SIG-M5 (cell line): ENCODE measurements at regions not wholly inside any gene's neighbourhood (a gene's known extent, or its start where the extent isn't known, plus 50 kb on each side); places are given as distances from the start of the nearest gene placed in this dataset.
"Not testable (repeated sequence)": the region's sequence is repeated elsewhere in the genome, so short reads cannot be mapped to it uniquely, and the experiment has no call there.

Experiments
- DNase-seq: peaks from one replicate; lab custom pipeline; 2025; lab: John Stamatoyannopoulos, UW

DNA sequence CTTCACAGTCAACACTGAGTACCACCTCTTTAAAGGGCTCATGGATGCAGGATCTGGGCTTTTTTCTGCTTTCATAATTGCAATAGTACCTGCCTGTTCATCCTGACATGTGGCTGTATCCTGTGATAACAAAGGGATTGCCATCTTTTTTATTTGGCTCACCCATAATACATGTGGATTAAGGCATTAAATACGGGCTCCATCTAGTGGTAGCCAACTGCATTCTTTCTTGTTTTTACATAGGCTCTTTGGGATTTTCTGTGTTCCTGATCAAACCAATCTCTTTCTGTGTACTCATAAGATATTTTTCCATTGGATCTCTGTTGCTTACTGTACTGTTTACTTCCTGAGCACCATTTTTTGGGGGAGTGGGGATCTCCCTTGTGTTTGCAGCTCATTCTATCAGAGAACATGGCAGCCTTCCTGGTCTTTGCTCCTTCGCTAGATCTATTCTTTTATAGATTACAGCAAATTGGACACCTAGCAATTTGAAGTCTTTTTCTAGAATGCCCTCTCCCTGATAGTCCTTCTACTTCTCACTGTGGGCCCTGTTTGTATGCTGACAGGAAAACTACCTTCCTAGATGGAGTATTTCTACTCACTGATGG lies 723.4 kb upstream of the MDGA2 start:
- DNase-seq, result no peak

DNA sequence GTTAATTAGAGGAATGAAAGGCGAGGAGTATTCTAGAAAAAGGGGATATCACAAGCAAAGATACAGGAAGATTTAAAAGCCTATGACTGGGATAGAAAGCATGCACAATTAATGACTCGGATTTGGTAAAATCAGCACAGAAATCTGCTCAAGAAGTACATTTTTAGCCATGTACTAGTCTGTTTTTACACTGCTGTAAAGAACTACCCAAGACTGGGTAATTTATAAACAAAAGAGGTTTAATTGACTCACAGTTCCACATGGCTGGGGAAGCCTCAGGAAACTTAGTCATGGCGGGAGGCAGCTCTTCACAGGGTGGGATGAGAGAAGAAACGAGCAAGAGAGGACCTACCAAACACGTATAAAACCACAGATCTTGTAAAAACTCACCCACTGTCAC lies 716.3 kb upstream of the MDGA2 start:
- no peak for DNase-seq

DNA sequence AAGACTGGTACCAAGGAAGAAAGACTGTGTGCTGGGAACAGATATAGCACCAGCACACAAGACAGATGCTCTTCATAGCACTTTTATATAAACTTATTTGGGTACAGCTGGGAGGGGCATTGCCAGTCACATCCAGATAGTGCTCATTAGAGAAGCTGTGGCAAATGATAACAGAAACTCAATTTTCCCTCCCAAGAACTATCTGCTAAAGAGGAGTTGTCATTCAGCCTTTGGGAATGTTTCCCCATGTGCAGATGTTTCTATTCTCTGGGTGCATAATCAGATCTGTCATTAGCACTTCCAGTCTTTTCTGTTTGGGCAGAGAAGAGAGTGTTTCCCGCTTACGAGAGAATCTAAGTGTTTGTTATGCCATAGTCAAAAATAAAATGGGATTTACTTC lies 714.9 kb upstream of the MDGA2 start:
- no peak for DNase-seq

DNA sequence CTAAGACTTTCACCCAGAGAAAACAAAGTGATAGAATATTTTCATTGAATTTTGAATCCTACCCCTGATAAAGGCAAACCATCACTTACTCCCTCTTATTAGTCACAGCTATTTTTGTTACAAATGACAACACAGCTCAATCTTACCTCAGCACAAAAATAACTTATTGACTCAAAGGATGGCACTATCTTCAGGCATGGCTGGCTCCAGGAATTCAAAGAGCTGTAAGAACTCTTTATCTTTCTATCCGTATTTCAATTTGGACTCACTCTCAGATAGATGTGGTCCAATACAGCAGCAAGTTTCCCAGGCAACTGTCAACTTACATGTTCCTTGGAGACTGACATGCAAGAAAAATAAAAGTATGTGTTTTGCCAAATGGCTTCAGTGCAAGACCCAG lies 709.4 kb upstream of the MDGA2 start:
- no peak for DNase-seq

DNA sequence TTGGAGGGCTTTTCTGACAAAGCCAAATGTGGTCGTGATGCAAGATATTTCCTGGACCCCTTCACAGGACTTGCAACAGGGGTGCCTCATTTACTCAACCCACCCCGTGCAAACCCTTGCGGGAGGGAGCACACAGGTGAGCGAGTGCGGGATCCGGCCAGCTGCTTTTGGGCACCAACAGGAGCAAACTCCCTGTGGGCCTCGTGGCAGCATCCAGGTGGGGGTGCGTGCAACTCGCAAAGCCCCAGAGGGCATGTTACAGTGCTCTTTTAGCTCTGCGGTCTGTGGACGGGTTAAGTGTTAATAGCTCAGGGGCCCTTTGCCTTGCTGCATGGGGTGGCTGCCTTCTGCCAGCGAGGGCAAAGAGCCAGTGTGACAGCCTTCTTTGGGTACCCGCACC lies 707.6 kb upstream of the MDGA2 start:
- no peak for DNase-seq

DNA sequence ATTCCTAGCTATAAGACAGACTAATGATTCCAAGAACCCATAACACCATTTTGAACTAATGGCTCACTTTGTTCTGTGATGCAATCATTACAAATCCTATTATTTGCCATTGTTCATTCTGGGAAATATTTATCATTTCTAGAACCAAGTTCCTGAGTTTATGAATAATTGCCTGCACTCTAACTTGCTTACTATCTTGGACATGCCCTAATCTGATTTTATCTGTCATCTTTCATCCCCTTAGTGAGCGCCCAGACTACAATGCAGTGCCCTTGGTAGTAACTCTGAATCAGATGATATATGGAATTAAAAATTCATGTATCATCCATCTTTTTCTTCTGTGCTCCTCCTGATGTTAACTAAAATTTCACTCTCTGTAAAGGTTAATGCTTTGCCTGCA lies 703.1 kb upstream of the MDGA2 start:
- no peak for DNase-seq

DNA sequence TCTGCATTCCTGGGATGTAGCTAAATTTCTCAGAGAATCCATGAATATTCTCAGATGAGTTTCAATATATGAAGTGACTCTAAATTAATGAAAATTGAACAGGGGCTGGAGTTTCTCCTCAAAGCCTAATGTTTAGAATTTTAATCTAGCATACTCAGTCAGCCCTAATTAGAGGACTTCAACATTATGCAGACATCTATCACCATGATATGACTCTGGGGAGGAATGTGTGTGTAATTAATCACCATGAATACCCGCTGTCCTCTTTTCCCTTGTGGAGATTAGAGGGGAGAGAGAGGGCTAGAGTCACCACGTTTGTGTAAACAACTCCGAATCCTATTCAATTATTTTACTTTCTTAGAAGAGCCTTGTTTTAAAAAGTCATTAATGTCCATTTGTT lies 698.6 kb upstream of the MDGA2 start:
- no peak for DNase-seq

DNA sequence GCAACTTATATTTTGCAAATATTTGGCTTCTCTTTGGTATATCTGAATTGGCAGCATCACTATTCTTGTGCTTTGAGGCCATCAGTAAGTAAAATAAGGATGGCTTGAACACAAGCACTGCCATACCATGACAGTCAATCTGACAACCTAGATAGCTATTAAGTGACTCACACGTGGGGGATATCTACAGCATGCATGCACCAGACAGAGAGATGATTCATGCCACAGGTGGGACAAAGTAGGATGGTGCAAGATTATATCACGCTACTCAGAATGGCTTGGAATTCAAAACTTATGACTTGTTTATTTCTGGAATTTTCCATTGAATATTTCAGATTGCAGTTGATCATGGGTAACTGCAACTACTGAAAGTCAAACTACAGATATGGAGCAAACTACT lies 675.6 kb upstream of the MDGA2 start:
- no peak for DNase-seq

DNA sequence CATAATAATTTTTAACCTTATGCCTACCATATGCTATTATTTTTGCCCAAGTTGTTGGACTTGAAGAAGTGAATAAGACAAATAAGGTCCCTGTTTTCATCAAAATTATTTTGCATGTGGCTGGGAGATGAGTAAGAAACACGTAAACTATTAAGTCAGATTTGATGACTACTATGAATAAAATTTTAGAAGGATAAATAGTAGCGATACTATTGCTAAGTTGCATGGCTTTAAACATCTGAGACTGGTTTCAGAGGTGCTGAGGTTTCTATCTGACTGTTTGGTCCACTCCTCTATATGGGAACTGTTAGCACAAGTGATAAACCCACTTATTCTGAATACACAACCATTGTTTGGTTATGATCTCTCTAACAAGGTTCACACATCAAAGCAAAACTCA lies 674.3 kb upstream of the MDGA2 start:
- DNase-seq, result no peak

DNA sequence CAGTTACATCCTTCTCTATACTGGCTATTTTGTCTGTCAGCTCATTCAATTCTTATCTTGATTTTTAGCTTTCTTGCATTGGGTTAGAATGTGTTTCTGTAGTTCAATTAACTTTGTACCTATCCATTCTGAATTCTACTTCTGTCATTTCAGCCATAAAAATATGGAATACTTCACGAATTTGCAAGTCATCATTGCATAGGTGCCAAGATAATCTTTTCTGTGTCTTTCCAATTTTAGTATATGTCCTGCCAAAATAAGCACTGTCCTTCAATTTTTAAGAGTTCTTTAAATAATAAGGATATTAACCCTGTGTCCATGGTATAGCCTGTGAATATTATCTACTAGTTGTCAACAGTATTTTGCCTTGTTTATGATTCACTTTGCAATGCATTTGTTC lies 665.7 kb upstream of the MDGA2 start:
- DNase-seq, result no peak

DNA sequence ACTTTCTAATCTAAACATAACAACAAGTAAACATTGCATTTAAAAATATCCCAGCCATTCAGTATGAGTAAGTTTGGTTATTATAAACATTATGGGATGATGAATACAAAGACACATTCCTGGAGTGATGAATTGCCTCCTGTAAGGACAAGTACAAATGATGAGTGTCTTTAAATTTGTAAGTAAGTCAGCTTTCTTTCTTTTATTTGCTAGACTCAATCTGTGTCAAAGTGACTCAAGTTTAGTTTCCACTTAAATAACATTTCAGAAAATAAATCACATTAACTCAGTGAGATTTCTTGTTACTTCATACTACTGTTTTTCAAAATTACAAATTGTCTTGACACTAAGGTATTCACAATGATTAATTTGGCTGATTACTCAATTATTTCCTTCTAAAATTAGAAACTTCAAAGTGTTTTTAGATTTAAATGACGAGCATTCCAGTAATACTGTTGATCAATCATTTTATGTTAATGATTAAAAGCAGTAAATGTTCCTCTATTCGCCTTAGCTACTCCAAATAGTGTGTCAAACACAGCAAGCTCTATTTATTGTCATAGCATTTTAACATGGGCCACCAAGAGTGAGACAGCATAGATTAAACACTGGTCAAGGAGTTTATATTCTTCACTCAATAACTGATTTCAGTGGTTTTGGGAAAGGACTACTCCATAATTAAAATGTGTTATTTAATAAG lies 658.0 kb upstream of the MDGA2 start:
- no peak for DNase-seq

DNA sequence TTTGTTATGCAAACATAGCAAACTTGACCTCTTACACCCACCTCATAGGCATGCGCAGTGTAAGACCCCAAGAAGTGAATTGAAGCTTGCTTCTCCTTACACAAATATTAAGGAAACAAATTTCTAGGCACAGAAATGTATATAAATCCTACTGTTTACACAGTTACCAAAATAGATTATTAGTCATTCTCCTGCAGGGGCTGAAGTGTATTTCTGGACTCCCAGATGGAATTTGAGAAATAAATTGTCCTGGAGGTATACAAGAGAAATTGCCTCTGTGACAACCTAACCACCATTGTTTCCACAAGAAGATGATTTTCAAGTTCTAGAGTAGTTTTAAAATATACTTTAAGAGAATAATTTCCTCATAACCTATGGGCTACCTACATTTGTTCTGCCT lies 656.0 kb upstream of the MDGA2 start:
- no peak for DNase-seq

DNA sequence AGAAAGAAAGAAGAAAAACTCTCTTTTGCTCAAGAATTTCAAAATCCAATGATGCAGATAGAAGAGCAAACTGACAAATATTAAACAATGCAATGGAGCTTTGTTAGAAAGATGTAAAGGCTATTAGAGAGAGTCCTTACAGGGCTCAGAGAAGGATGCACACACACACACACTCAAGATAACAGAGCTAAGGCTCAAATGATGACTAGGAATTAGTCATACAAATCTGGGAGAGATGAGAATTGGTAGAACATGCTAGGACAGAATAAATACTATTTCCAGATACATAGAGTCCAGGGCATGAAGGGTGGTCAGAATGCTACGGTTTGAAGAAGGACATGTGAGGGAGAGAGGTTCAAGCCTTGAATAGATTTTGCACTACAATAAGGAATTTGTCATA lies 650.1 kb upstream of the MDGA2 start:
- DNase-seq, result no peak

DNA sequence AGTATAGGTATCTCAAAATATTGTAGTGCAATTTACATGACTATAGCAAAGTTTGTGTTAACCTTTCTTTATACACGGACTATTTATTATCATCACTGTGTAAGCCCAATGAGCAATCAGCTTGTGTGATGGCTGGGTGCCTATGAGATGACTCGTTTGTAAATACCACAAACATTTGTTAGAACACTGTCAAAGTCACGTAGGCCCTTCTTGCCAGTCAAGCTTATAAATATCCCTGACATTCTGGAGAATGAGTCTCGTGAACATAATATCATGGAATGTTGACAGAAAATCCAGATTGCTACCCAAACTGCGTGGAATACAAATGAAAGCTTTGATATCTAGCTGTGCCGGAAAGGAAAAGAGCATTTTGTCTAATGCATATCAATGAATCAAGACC lies 648.3 kb upstream of the MDGA2 start:
- DNase-seq, result no peak

DNA sequence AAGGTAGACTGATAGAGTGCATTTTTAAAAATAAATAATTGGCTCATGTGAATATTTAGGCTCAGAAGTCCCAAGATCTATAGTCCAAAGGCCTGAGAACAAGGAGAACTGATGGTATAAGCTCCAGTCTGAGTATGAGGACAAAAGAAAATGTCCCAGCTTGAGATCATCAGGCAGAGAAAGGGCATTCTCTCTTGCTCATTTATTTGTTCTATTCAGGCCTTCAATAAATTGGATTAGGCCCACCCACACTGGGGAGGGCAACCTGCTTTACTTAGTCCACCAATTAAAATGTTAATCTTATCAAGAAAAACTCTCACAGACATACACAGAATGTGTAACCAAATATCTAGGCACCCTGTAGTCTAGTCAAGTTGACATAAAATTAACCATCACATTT lies 644.4 kb upstream of the MDGA2 start:
- no peak for DNase-seq

DNA sequence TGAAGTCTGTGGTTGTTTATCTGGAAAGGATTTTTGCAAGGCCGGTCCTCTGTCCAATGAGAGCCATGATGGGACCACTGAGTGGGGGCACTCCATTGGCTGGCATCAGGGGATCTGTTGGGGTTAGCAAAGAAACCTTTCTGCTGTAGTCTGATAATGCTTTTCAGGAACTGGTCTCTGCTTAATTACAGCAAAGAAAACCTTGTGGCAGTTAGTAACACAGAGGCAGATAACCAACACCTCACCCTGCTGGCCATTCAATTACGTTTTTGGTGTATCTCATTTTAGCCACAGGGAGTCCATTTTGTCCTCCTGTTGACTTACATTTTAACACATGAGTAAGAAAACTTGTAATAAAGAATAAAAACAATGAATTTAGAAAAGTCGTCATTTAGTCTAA lies 629.3 kb upstream of the MDGA2 start:
- no peak for DNase-seq

DNA sequence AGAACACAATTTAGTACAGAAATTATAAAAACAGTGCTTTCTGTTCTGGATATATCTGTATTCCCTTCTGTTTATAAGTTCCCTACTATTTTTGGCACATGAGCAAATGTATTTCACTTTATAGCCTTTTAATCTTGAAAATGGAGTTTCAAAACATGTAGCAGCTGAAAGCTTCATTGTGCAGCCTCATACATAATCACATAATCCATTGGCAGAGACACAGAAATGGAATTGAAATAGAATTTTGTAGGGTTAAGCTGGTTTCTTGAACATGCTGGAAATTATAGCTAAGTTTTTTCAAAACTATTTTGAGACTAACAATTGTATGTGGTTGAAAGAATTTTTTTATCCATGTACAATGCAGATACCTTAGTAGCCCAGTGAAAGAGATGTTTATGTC lies 614.3 kb upstream of the MDGA2 start:
- no peak for DNase-seq

DNA sequence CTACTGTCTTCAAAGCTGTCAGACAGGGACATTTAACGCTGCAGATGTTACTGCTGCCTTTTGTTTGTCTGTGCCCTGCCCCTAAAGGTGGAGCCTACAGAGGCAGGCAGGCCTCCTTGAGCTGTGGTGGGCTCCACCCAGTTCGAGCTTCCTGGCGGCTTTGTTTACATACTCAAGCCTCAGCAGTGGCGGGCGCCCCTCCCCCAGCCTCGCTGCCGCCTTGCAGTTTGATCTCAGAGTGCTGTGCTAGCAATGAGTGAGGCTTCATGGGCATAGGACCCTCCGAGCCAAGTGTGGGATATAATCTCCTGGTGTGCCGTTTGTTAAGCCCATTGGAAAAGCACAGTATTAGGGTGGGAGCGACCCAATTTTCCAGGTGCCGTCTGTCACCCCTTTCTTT lies 609.8 kb upstream of the MDGA2 start:
- not testable (repeated sequence) for DNase-seq

DNA sequence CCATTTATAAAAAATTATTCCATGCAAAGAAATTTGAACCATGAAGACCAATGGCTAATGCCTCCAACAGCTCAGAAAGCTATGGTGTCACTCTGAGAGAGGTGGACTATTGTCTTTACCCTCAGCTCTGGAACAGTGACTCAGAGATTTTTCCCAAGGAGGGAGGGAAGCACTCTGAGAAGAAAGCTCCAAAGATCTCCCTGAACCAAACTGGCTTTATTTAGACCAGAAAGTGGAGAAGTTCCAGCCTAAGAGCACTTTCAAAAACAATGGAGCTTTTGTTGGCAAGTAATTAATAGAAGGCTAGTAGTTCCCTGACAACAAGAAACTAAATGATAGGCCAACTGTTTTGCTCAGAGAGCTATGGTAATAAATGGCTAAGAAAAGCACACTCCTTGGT lies 599.9 kb upstream of the MDGA2 start:
- DNase-seq, result no peak

DNA sequence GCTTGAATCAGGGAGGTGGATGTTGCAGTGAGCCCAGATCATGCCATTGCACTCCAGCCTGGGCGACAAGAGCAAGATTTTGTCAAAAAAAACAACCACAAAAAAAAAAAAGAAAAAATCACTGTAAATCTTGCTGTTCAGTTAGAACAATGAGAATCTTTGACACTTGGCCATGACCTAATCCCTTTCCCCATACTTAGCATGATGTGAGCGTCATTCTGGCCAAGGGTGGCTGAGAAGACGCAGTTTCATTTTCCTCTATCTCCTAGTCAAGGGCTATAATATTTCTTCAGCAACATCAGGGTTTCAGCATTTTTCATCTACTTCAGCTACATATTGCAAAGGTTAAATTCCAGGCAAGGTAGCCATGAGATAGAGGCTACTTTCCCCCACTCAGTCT lies 599.4 kb upstream of the MDGA2 start:
- DNase-seq, result no peak

DNA sequence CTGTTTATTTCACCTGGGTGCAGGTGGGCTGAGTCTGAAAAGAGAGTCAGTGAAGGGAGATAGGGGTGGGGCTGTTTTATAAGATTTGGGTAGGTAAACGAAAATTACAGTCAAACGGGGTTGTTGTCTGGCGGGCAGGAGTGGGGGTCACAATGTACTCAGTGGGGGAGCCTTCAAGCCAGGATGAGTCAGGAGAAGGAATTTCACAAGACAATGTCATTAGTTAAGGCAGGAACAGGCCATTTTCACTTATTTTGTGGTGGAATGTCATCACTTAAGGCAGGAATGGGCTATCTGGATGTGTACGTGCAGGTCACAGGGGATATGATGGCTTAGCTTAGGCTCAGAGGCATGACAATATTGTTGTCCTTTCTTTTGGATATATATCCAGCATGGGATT lies 592.5 kb upstream of the MDGA2 start:
- DNase-seq, result not testable (repeated sequence)

DNA sequence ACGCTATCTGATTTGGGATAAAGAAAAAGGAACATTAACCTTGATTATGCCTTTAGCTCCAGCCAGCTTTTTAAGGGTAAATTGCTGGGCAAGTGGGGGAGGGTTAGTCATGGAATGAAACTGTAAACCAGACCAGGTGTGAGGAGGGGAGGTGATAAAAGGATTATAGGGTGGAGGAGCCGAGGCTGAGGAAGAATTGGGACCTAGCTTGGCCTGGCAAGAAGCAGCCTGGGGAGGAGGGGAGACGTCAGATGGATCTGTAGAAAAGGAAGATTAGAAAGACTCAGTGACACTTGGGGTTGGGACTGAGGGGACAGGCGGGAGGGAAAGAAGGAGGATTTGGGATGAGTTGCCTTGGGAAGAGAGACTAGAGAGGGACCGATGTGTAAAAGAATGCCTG lies 590.8 kb upstream of the MDGA2 start:
- not testable (repeated sequence) for DNase-seq

DNA sequence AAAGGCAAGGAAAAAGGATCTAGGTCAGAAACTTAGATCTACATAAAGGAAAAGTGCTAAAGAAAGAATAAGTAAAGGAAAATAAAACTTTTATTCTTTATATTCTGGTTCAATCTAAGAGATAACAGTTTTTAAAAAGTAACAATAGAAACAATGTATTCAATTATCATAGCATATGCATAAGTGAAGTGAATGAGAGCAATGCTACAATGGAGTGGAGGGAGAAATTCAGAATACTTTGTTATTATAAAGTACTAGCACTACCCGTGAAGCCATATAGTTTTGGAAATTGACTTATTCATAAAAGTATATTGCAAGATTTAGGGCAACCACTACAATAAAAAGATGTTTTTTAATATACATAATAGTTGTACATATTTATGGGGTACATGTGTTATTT lies 586.0 kb upstream of the MDGA2 start:
- no peak for DNase-seq
